ENCODE measurements at regions not wholly inside any gene's neighbourhood (a gene's known extent, or its start where the extent isn't known, plus 50 kb on each side); places are given as distances from the start of the nearest gene placed in this dataset.

DNA sequence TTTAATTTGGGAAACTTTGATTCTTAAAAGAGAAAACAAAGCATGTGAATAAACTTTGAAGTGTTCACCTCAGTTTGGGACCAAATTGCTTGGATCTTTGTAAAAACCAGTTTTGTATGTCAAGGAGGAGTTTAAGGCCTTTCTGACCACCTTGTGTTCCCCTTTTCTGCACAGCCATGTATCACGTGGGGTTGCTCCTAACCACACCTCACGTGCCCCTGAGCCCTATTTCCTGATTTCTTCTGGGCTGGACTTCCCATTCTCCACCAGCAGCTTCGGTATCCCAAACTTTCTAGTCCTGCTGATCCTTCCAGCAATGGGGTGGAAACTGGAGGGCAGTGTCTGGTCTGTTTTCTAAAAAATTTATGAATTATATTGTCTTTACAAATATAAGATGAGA lies 76.4 kb upstream of the STT3B start:
- DNase-seq (ENCODE audit: low read depth, low spot score), result no peak
- no peak overlapping the region for H3K27ac ChIP-seq

GRCh38 chr3:31461426-31461825 lies 71.3 kb upstream of the STT3B start:
- DNase-seq (ENCODE audit: low read depth, low spot score), result no peak
- H3K27ac ChIP-seq, result no peak overlapping the region

DNA sequence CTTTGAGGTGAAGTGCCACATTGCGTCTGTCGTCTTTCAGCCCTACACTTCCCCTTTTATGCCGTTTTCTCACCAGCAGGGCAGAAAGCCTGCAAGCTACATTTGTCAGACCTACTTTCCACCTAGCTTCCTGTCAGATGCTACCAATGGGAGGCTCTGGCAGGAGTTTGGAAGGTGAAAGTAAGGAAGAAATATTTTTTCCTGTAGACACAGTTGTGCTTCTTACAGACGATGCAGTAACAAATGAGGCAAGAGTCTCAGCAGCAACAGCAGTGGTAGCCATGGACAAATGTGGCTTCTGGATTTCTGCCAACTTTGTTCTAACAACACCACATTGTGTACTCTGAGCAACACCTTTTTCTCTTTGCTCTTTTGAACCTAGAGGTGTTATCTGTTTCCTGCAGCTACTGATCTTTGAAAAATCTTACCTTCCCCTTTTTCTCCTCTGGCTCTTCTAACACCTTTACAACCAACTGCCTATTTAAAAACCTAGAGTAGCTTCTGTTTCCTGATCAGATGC lies 70.6 kb upstream of the STT3B start:
- H3K27ac ChIP-seq, result no peak overlapping the region
- DNase-seq (ENCODE audit: low read depth, low spot score), result no peak

DNA sequence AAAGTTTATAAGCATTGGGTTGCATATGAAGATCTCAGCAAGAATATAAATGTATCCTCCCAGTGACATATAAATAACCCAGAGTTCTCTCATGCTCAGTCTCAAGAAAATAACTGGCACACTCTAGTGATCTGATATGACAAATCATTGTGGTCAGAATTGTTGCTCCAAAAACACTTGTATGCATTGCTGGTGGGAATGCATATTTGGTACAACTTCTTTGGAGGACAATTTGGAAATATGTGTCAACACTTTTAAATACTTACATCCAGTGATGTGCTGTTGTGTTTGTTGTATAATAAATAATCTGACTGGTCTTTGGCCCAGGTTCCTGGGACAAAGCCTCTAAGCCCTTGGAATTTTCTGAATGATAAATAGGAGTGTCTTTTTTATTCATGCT lies 66.7 kb upstream of the STT3B start:
- H3K27ac ChIP-seq, result no peak overlapping the region
- DNase-seq (ENCODE audit: low read depth, low spot score), result no peak

DNA sequence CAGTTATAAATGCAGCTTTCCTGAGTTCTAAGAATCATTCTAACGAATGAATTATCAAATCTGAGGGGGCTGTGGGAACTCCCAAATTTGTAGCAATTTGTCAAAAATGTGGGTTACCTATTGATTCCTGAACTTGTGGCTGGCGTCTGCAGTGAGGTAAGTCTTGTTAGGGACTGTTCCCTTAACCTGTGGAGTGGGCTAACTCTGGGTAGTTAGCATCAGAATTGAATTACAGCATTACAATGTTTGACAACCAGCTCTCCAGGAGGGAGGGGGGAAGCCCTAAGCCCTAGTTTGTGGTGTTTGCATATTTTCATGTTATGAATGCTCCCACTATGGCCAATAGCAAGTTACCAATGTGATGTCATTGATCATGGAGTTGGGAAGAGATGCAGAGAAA lies 65.9 kb upstream of the STT3B start:
- no peak for DNase-seq (ENCODE audit: low read depth, low spot score)
- no peak overlapping the region for H3K27ac ChIP-seq

GRCh38 chr3:31468433-31468832 lies 64.3 kb upstream of the STT3B start:
- no peak for DNase-seq (ENCODE audit: low read depth, low spot score)
- H3K27ac ChIP-seq, result no peak overlapping the region

- no peak for DNase-seq (ENCODE audit: low read depth, low spot score)
- no peak overlapping the region for H3K27ac ChIP-seq
Measured at GRCh38 chr3:31469385-31469784, 63.3 kb upstream of the STT3B start.

GRCh38 chr3:31472479-31473390 lies 60.0 kb upstream of the STT3B start:
- H3K27ac ChIP-seq, result no peak overlapping the region
- no peak for DNase-seq (ENCODE audit: low read depth, low spot score)

- H3K27ac ChIP-seq, result no peak overlapping the region
- no peak for DNase-seq (ENCODE audit: low read depth, low spot score)
Measured at GRCh38 chr3:31476209-31476608, 56.5 kb upstream of the STT3B start.

- no peak overlapping the region for H3K27ac ChIP-seq
- no peak for DNase-seq (ENCODE audit: low read depth, low spot score)
Measured at GRCh38 chr3:31479431-31479830, 53.3 kb upstream of the STT3B start.

GRCh38 chr3:31481697-31482096 lies 51.0 kb upstream of the STT3B start:
- DNase-seq (ENCODE audit: low read depth, low spot score), result peak; percentile 31
- no peak overlapping the region for H3K27ac ChIP-seq

DNA sequence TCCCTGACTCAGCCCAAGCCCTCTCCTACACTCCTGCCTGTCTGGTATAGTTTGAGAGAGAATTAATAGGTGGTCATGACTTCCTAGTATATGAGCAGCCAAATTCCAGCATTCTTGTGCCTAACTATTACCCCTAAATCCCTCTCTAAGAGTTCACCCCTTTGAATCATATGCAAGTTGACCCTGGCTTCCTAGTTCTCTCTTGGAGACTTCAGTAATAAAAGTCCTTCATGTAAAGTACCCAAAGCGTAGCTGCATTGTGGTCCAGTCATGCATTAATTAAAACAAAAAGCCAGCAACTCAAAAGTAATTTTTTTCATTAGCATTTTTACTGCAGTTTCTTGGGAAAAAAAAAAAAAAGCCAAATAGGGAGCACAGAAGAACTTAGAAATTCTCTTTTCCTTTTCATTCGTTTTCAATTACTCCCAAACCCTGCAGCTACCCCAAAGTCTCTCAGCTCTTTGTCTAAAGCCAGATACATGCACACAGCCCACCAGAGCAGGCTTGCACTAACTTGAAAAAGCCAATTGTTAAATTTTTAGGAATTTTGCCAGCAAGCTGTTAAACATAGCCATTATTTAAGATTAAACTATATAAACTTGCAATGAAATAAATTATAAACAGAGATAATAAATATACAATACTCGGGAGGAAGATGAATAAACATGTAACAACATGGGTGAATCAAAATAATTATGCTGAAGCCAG lies 50.1 kb upstream of the STT3B start:
- DNase-seq (ENCODE audit: low read depth, low spot score), result no peak
- no peak overlapping the region for H3K27ac ChIP-seq
